Stimulated activated CD8-positive, alpha-beta memory T cell treated with anti-CD3 and anti-CD28 coated beads, Interleukin-12 subunit alpha, Interleukin-12 subunit beta, amount 100 ng/mL, for 24 hours (primary cell): ENCODE measurements at regions not wholly inside any gene's neighbourhood (a gene's known extent, or its start where the extent isn't known, plus 50 kb on each side); places are given as distances from the start of the nearest gene placed in this dataset.

Source experiments
- DNase-seq: peaks from one replicate; pipeline ENCODE4 v3.0.0-alpha.2; 2020; ENCODE audit errors: extremely low read depth

DNA sequence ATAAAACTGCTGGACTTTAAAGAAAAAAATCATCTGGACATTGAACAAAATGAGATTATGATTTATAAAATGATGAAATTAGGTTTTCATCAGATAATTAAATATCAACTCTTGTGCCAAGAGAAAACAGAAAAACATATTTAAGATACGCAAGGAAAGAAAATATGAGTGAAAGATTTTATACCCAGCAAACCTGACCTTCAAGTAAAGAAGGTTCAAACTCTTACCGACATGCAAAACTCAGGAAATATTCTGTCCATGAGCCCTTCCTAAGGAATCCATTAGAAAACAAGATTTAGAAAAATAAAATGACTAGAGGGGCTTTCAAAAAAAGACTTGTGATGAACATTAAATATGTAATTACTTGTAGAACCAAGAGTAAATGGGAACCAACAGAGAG is 257.2 kb upstream of the ARID1B start:
- no peak for DNase-seq

GRCh38 chr6:156517088-156517487 is 260.1 kb upstream of the ARID1B start:
- DNase-seq: no peak

DNA sequence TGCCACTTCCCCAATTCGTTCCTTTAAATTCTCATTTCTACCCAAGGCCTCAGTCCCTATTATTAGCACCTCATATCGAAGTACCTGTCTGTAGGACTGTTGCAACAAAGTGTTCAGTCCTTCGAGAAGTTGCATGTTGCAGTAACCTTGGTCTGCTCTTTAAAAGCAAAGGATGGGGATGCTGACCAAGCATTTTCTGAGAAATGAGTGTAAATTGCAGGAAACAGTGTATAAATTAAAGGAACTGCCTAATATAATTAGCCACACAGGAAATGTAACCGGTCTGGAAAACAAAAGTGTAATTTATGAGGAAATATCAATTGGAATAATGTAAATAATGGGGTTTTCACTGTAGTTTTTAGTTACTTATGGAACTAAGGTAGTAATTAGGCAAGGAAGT is 261.9 kb upstream of the ARID1B start:
- DNase-seq: no peak

DNA sequence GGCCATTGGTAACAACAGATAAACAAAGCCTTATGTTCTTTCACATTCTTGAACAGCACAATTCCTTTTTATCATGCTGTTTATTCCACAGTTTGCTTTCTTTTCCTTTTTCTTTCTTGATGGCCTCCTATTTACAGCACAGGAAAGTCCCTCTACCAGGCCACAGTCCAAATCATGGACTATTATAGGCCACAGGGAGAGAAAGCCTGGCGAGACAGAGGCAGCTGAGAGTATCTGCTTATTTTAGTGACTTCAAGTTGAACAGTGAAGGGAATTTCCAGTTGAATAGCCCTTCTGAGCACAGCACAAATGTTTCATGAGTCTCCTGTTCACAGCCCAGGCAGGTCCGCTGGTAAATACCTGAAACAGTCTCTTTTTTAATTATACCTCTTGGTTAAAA is 263.7 kb upstream of the ARID1B start:
- DNase-seq: no peak

- DNase-seq: no peak
Measured at GRCh38 chr6:156511570-156511969, 265.6 kb upstream of the ARID1B start.

DNA sequence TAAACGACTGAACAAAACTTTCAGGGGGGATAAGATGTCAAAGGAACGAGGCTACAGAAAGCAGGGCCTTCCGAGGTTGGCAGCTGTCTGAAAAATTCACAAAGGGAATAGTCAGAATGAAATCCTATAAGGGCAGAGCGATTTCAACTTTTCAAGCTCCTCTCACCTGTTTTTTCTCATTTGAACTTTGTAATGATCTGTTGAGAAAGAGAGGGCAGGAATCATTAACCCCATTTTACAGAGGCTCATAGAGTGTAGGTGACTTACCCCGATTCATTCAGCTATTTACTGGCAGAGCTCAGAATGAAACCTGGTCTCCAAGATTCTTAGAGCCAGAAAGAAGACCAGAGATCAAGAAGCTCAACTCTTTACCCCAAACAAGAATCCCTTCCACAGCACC is 266.1 kb upstream of the ARID1B start:
- DNase-seq: no peak

GRCh38 chr6:156510242-156510641 is 266.9 kb upstream of the ARID1B start:
- no peak for DNase-seq

DNA sequence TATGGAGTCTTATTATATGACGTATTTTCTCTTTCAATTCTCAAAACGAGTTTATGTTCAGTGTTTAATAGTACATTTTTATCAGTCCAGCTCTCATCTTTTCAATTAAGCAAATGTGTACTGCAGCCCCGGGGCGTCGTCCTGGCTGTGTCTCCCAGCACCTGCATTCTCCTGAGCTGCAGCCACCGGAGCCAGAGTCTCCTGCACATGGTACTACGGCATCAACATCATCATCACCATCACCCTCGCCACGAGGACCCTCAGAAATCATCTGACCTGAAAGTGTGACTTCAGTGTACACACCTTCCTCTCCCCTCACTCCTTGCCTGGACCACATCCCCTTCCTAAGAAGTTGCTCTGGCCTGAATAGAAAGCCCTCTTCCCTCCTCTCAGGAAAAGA is 267.7 kb upstream of the ARID1B start:
- no peak for DNase-seq

GRCh38 chr6:156508923-156509322 is 268.3 kb upstream of the ARID1B start:
- DNase-seq: no peak

DNA sequence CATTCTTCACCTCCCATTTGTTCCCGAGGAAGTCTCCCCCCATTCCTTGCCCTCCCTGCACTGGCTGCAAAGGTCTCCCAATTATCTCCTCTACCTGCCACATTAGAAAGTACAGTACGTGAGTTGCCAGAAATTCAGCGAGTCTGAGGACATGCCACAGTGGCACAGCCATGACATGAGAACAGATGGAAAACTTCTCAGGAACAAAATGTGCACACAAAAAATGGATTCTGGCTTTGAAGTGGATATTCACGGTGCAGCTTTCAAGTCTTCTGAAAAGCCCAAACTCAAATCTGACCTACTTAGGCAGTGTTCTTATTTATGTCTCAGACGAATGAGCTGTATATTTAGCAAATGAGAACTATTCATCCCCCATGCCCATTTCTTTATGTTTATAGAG is 269.1 kb upstream of the ARID1B start:
- DNase-seq: no peak

DNA sequence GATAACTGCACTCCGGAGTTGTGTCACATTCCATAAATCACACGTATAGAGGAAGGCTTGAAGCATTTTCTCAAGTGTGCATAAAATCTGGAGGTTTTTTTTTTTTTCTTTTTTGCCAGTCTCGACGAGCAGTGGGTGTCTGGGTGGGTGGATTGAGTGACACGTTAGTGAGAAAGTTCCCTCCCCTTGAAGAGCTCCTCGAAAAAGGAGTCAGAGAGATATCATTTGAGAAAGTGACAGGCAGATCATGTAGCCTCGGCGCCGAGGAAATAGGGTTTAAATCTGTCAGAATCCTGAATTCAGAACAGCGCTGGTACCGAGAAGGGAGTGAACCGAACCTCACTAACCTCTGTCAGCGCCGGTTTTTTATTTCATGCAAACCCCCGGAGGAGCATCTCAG is 269.5 kb upstream of the ARID1B start:
- no peak for DNase-seq

DNA sequence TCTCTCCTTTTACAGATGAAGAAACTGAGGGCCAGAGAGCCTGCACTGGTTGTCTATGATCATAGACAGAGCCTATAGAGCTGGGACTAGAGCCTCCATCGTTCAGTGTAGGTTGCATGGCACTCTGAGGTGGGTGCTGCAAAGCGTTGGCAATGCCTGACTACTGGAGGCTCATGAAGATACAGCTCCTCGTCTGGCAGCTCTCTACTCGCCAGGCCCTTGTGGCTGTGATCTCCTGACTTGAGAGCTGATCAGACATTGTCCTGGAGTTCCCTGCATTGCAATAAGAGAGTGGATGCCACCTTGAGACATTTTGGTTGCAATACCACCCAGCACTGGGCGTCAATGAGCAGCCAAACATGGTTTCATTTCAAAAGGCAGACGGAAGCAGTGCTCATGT is 270.1 kb upstream of the ARID1B start:
- no peak for DNase-seq

DNA sequence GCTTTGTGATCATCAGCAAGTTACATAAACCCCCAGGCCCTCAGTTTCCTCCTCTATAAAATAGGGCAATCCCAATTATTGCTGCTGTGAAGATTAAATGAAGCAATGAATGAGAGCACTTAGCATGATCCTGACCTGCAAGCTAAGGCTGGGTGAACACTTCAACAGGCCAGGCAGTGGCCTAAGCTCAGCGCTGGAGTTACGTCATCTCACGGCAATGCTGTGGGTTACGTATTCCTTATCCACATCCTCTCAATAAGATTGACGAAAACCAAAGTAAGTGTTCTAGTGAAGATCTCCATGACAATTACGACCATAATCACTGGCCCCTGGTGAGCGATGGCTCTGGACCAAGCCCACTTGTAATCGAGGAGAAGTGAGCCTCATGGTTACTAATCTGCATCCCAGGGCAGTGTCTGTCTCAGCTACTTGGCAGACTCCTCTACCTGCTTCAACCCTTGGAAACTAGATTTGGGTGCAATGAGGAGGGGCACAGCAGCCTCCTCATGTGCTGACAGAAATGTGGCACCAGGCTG is 274.1 kb upstream of the ARID1B start:
- DNase-seq: no peak

DNA sequence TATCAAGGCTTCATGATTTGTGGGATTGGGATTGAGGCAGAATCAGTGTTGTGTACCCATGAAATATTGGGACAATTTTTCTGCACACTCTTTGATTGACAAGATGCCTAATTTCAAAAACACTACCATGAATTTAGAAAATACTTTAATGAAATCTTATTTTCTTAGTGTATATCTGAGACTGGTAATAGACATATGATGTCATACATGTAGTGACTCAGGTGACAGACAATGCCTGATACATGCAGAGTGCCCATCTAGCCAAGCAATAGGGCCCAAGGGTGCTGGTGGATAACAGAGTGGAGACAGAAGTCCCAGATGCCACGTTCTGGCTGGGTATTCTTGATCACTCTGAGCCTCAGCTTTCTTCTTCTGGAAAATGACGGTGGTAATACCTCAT is 279.6 kb upstream of the ARID1B start:
- no peak for DNase-seq

- no peak for DNase-seq
Measured at GRCh38 chr6:156487877-156488276, 289.3 kb upstream of the ARID1B start.

GRCh38 chr6:156485150-156485549 is 292.0 kb upstream of the ARID1B start:
- no peak for DNase-seq

GRCh38 chr6:156474507-156475120 is 302.6 kb upstream of the ARID1B start:
- no peak for DNase-seq

DNA sequence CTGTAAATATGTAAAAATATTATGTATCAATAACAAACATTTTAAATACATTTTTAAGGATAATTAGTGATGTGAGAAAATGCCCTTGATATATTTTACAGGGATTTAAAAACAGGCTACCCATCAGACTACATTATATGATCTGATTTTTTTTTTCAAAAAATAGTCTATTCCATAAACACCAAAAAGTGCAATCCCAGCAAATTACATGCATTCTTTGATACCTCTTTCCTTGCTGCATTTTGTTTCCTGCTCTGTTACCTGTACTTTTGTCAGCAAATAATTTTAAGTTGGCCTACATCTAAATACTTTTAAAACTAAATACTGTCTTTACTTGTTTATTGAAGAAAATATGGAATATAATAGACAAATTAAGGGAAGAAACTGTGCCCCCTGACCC is 306.2 kb upstream of the ARID1B start:
- no peak for DNase-seq

DNA sequence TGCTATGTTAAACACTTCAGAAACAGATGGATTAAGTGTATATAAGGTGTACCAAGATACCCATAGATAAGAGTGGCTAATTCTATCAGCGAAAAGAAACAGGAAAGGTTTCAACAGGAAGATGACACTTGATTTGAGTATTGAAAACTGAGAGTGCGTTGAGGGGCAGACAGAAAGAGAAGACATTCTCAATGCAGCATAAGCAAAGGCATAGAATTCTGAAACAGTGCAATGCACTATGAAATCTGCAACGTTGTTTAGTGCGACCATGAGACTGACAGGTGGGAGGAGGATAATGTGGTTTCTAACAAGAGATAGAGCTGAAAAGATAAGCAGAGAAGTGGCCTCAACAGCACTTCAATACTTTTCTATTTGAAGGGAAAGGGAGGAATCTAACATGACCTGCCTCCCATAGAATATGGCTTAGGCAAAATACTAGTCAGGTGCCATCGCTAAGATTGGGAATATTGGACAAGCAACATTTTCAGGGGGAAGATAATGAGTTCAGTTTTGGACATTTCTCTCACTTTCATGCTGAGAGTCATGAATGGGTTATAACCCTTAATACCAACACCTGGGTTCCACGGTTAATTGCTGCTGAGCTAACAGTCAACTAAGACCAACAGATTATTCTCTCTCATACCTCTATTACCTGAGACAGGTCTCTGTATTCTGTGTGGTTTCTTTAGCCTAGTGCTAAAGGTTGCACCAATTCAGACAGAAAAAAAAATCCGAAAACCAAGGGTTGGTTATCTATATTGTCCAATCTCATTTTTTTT is 312.9 kb upstream of the ARID1B start:
- DNase-seq: no peak

DNA sequence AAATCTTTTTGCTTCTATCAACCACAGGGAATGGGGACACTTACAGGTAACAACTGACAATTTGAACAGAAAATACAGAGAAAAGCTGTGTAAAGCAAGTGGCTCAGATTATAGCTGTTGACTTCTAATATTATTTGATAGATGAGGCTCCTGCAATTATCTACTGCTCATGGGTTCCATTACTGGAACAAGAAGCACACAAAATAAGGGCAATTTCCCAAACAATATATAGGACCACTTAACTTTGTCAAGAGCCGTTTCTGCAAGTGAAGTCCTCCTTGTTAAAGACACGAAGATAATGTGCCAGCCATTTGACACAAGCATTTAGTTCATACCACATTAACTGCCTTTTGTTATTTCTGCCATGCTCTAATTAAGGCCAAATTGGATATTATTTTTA is 315.5 kb upstream of the ARID1B start:
- no peak for DNase-seq

DNA sequence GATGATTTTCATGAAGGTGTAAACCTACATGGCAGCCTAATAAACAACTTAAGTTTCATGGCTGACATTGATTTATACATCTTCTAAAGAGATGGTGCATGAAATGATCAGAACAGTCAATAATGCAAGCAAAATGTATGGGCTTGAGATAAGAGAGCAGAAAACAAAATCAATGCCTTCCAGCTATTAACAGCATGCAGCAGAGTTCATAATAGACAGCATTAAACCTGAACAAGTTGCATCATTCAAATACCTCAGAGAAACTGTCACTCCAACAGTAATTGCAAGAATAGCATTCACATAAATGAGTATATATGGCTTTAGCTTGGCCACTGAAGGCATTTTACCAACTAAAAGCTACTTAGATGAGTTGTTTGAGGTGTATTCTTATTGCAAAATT is 319.6 kb upstream of the ARID1B start:
- DNase-seq: no peak

DNA sequence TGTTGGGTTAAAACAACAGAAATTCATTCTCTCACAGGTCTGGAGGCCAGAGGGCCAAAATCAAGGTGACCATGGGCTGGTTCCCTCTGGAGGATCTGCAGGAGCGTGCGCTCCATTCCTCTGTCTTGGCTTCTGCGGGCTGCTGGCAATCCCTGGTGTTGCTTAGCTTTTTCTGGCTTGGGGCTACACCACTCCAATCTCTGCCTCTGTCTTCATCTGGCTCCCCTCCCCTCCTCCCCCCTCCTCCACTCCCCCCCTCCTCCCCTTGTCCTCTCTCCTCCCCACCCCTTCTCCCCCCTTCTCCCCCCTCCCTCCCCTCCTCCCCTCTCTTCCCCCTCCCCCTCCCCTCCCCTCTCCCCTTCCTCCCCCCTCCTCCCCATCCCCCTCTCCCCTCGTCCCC is 321.3 kb upstream of the ARID1B start:
- no peak for DNase-seq

GRCh38 chr6:156454867-156455266 is 322.3 kb upstream of the ARID1B start:
- DNase-seq: no peak

DNA sequence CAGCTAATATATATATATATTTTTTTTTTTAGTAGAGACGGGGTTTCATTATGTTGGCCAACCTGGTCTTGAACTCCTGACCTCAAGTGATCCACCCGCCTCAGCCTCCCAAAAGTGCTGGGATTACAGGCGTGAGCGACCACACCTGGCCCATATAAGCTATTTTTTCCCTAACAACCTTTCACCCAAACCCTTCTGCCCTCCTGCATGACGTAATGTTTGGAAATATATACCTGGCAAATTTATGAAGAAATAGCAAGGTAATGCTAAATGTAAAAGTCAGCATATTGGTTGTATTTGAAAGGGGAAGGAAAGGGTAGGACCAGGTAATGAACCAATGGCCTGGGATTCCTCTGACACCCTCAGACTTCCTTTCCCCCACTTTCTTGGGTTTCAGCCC is 325.5 kb upstream of the ARID1B start:
- DNase-seq: no peak
